Brain microvascular endothelial cell (primary cell): ENCODE measurements at regions not wholly inside any gene's neighbourhood (a gene's known extent, or its start where the extent isn't known, plus 50 kb on each side); places are given as distances from the start of the nearest gene placed in this dataset.

ENCODE experiments used
- DNase-seq: peaks from one replicate; pipeline ENCODE4 v3.0.0-alpha.2; 2020
- H3K27ac ChIP-seq: fragments of 250-450 bp; sonication (Bioruptor Pico); 2 replicates; pipeline ENCODE4 v1.5.1; 2020; ENCODE audit warnings: mild to moderate bottlenecking, moderate library complexity
- H3K27me3 ChIP-seq: fragments of 250-450 bp; sonication (Bioruptor Pico); replicated peaks from 2 replicates; pipeline ENCODE4 v1.5.1; 2020; ENCODE audit warnings: mild to moderate bottlenecking
- H3K36me3 ChIP-seq: fragments of 250-450 bp; sonication (Bioruptor Pico); replicated peaks from 2 replicates; pipeline ENCODE4 v1.5.1; 2020; ENCODE audit warnings: mild to moderate bottlenecking
- H3K4me3 ChIP-seq: 2 replicates; pipeline ENCODE4 v1.5.1; 2011; ENCODE audit warnings: low read depth, mild to moderate bottlenecking, control low read depth, low read length, moderate library complexity
- CTCF ChIP-seq: IDR thresholded peaks from 2 replicates; pipeline ENCODE4 v1.5.1; 2011; ENCODE audit warnings: low read depth, mild to moderate bottlenecking, moderate library complexity, low read length, control low read depth, inconsistent platforms; ENCODE audit errors: missing control alignments
- in situ Hi-C: cut with HindIII; loops from 2 replicates; pipeline ENCODE4 v1.10.0; 2017; ENCODE audit warnings: low sequenced_read_pairs, low pct_ligation_motif_present

- no peak for TF ChIP-seq CTCF
- no peak for DNase-seq
- H3K27ac ChIP-seq = no peak overlapping the region
- in situ Hi-C loops = no loop called here
- no peaks in the 10 kb centered on the region for H3K36me3 ChIP-seq
- no peaks in the 10 kb centered on the region for H3K27me3 ChIP-seq
- no peak overlapping the region for H3K4me3 ChIP-seq
Observed at GRCh38 chr1:228935198-228935663, 200.0 kb downstream of the RHOU start.

GRCh38 chr1:228935855-228936727 lies 200.8 kb downstream of the RHOU start:
- H3K27ac ChIP-seq = no peak overlapping the region
- no peak for DNase-seq
- no peak overlapping the region for H3K4me3 ChIP-seq
- in situ Hi-C loops = no loop called here
- TF ChIP-seq CTCF = no peak
- H3K27me3 ChIP-seq = no peaks in the 10 kb centered on the region
- no peaks in the 10 kb centered on the region for H3K36me3 ChIP-seq

GRCh38 chr1:228936881-228937280 lies 201.6 kb downstream of the RHOU start:
- no peak overlapping the region for H3K4me3 ChIP-seq
- TF ChIP-seq CTCF = no peak
- no peaks in the 10 kb centered on the region for H3K27me3 ChIP-seq
- no peak overlapping the region for H3K27ac ChIP-seq
- in situ Hi-C loops = no loop called here
- DNase-seq = no peak
- H3K36me3 ChIP-seq = no peaks in the 10 kb centered on the region

DNA sequence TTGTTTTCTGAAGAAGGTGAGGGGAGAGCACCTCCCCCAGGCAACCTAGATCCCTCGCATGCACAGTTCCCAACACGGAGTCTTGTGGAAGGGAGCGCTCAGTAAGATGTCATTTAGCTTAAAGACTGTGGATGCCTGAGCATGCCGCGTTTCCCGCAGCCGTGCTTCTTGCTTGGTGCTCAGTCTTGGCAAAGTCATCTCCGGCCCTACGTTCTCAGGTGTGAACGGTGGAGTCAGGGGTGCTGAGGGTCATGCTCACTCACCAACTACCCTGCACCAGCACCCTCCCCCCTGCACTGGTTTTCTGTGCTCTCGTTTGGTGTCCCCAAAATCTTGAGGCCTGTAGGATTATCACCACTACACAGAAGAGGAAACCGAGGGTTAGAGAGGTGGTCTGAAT lies 202.1 kb downstream of the RHOU start:
- H3K27ac ChIP-seq = no peak overlapping the region
- TF ChIP-seq CTCF = no peak
- no peaks in the 10 kb centered on the region for H3K27me3 ChIP-seq
- no peak overlapping the region for H3K4me3 ChIP-seq
- H3K36me3 ChIP-seq = no peaks in the 10 kb centered on the region
- no peak for DNase-seq
- in situ Hi-C loops = no loop called here

- in situ Hi-C loops = no loop called here
- no peak overlapping the region for H3K27ac ChIP-seq
- no peaks in the 10 kb centered on the region for H3K27me3 ChIP-seq
- TF ChIP-seq CTCF = no peak
- H3K4me3 ChIP-seq = no peak overlapping the region
- H3K36me3 ChIP-seq = no peaks in the 10 kb centered on the region
- DNase-seq = peak; percentile 32
Observed at GRCh38 chr1:228937851-228938536, 202.7 kb downstream of the RHOU start.
